Activated T-cell treated with anti-CD3 and anti-CD28 coated beads, Interleukin-2, amount 50 U/mL, for 72 hours (primary cell): ENCODE measurements at regions not wholly inside any gene's neighbourhood (a gene's known extent, or its start where the extent isn't known, plus 50 kb on each side); places are given as distances from the start of the nearest gene placed in this dataset.

Source experiments
- ATAC-seq, 2 donors: fragments of 150-1000 bp; cut with Tn5 transposase; replicated peaks in 1 of 2; 2 replicates each; pipeline ENCODE4 v1.10.0; 2021; ENCODE audit warnings: moderate library complexity in 2 of 2, mild to moderate bottlenecking in 1 of 2
- DNase-seq, 2 donors: peaks; one replicate each; pipeline ENCODE4 v3.0.0; 2021 to 2022; ENCODE audit warnings: mixed read lengths in 1 of 2
- H3K27ac Mint-ChIP-seq: one replicate; pipeline ENCODE4 v1.8.0; 2022; ENCODE audit warnings: mild to moderate bottlenecking, moderate library complexity, mixed read lengths
- H3K27me3 Mint-ChIP-seq: one replicate; pipeline ENCODE4 v1.8.0; 2022; ENCODE audit warnings: low read depth, mixed read lengths
- H3K36me3 Mint-ChIP-seq, 2 donors: one replicate each; pipeline ENCODE4 v1.8.0; 2022; ENCODE audit warnings: mixed read lengths in 2 of 2, mild to moderate bottlenecking in 1 of 2; ENCODE audit not compliant: insufficient read depth in 2 of 2
- H3K4me1 Mint-ChIP-seq: one replicate; pipeline ENCODE4 v1.8.0; 2022; ENCODE audit warnings: low read depth, mixed read lengths
- H3K4me3 Mint-ChIP-seq, 2 donors: one replicate each; pipeline ENCODE4 v1.8.0; 2022; ENCODE audit warnings: mild to moderate bottlenecking in 2 of 2, mixed read lengths in 2 of 2, moderate library complexity in 2 of 2
- H3K9me3 Mint-ChIP-seq, 2 donors: one replicate each; pipeline ENCODE4 v1.8.0; 2022; ENCODE audit warnings: mixed read lengths in 2 of 2

- Mint-ChIP-seq H3K27me3 (no peaks in the 10 kb centered on the region), H3K4me3 (no peak overlapping the region), H3K36me3 (no peaks in the 10 kb centered on the region), H3K9me3 (no peaks in the 10 kb centered on the region), H3K4me1 (peaks cover 10% of the 10 kb centered on the region), H3K27ac (no peak overlapping the region)
- ATAC-seq (no peak), DNase-seq (no peak)
Measured at GRCh38 chr4:159428975-159429692, 326.3 kb downstream of the RAPGEF2 start.

- Mint-ChIP-seq H3K27ac (no peak overlapping the region), H3K4me1 (peaks cover 10% of the 10 kb centered on the region), H3K36me3 (no peaks in the 10 kb centered on the region), H3K9me3 (no peaks in the 10 kb centered on the region), H3K4me3 (no peak overlapping the region), H3K27me3 (peaks cover 3% of the 10 kb centered on the region)
- DNase-seq (no peak), ATAC-seq (no peak)
Measured at GRCh38 chr4:159429693-159430035, 326.8 kb downstream of the RAPGEF2 start.

GRCh38 chr4:159430896-159431295 lies 328.0 kb downstream of the RAPGEF2 start:
- Mint-ChIP-seq H3K27me3 (peaks cover 8% of the 10 kb centered on the region), H3K27ac (no peak overlapping the region), H3K36me3 (no peaks in the 10 kb centered on the region), H3K9me3 (no peaks in the 10 kb centered on the region), H3K4me1 (peaks cover 16% of the 10 kb centered on the region), H3K4me3 (no peak overlapping the region)
- no peak for ATAC-seq
- DNase-seq: no peak

GRCh38 chr4:159432436-159432835 lies 329.6 kb downstream of the RAPGEF2 start:
- ATAC-seq (no peak), DNase-seq (no peak)
- no peak overlapping the region for H3K4me3 Mint-ChIP-seq
- no peaks in the 10 kb centered on the region for H3K36me3 Mint-ChIP-seq
- H3K4me1 Mint-ChIP-seq: peaks cover 16% of the 10 kb centered on the region
- H3K27ac Mint-ChIP-seq: no peak overlapping the region
- no peaks in the 10 kb centered on the region for H3K9me3 Mint-ChIP-seq
- peaks cover 8% of the 10 kb centered on the region for H3K27me3 Mint-ChIP-seq

GRCh38 chr4:159433337-159433736 lies 330.5 kb downstream of the RAPGEF2 start:
- no peaks in the 10 kb centered on the region for H3K36me3 Mint-ChIP-seq
- no peak overlapping the region for H3K27ac Mint-ChIP-seq
- peaks cover 16% of the 10 kb centered on the region for H3K4me1 Mint-ChIP-seq
- peaks cover 8% of the 10 kb centered on the region for H3K27me3 Mint-ChIP-seq
- DNase-seq (no peak), ATAC-seq (no peak)
- H3K4me3 Mint-ChIP-seq: no peak overlapping the region
- no peaks in the 10 kb centered on the region for H3K9me3 Mint-ChIP-seq

- Mint-ChIP-seq H3K4me3 (no peak overlapping the region), H3K27ac (no peak overlapping the region), H3K4me1 (peaks cover 13% of the 10 kb centered on the region), H3K27me3 (peaks cover 8% of the 10 kb centered on the region), H3K9me3 (no peaks in the 10 kb centered on the region), H3K36me3 (no peaks in the 10 kb centered on the region)
- no peak for ATAC-seq
- no peak for DNase-seq
Measured at GRCh38 chr4:159434114-159434870, 331.4 kb downstream of the RAPGEF2 start.

- ATAC-seq: no peak
- Mint-ChIP-seq H3K4me1 (peaks cover 8% of the 10 kb centered on the region), H3K36me3 (no peaks in the 10 kb centered on the region), H3K27ac (no peak overlapping the region), H3K9me3 (no peaks in the 10 kb centered on the region), H3K4me3 (no peak overlapping the region), H3K27me3 (peaks cover 8% of the 10 kb centered on the region)
- no peak for DNase-seq
Measured at GRCh38 chr4:159434871-159435241, 332.0 kb downstream of the RAPGEF2 start.

- no peak for DNase-seq
- H3K4me3 Mint-ChIP-seq: no peak overlapping the region
- no peak for ATAC-seq
- no peaks in the 10 kb centered on the region for H3K9me3 Mint-ChIP-seq
- H3K4me1 Mint-ChIP-seq: peaks cover 5% of the 10 kb centered on the region
- no peak overlapping the region for H3K27ac Mint-ChIP-seq
- no peaks in the 10 kb centered on the region for H3K36me3 Mint-ChIP-seq
- peaks cover 8% of the 10 kb centered on the region for H3K27me3 Mint-ChIP-seq
Measured at GRCh38 chr4:159435561-159436023, 332.7 kb downstream of the RAPGEF2 start.

- ATAC-seq (no peak), DNase-seq (no peak)
- Mint-ChIP-seq H3K27ac (no peak overlapping the region), H3K27me3 (peaks cover 26% of the 10 kb centered on the region), H3K9me3 (no peaks in the 10 kb centered on the region), H3K4me3 (no peak overlapping the region), H3K36me3 (no peaks in the 10 kb centered on the region), H3K4me1 (no peaks in the 10 kb centered on the region)
Measured at GRCh38 chr4:159443975-159444374, 341.1 kb downstream of the RAPGEF2 start.

- H3K27ac Mint-ChIP-seq: no peak overlapping the region
- ATAC-seq: no peak
- peaks cover 27% of the 10 kb centered on the region for H3K27me3 Mint-ChIP-seq
- no peak for DNase-seq
- no peaks in the 10 kb centered on the region for H3K4me1 Mint-ChIP-seq
- no peaks in the 10 kb centered on the region for H3K36me3 Mint-ChIP-seq
- no peaks in the 10 kb centered on the region for H3K9me3 Mint-ChIP-seq
- no peak overlapping the region for H3K4me3 Mint-ChIP-seq
Measured at GRCh38 chr4:159444678-159445077, 341.8 kb downstream of the RAPGEF2 start.

- DNase-seq (no peak), ATAC-seq (no peak)
- H3K4me1 Mint-ChIP-seq: no peaks in the 10 kb centered on the region
- no peak overlapping the region for H3K27ac Mint-ChIP-seq
- H3K36me3 Mint-ChIP-seq: no peaks in the 10 kb centered on the region
- H3K27me3 Mint-ChIP-seq: peaks cover 27% of the 10 kb centered on the region
- no peaks in the 10 kb centered on the region for H3K9me3 Mint-ChIP-seq
- H3K4me3 Mint-ChIP-seq: no peak overlapping the region
Measured at GRCh38 chr4:159445692-159446091, 342.8 kb downstream of the RAPGEF2 start.

GRCh38 chr4:159446266-159446976 lies 343.5 kb downstream of the RAPGEF2 start:
- no peaks in the 10 kb centered on the region for H3K36me3 Mint-ChIP-seq
- H3K4me3 Mint-ChIP-seq: no peak overlapping the region
- H3K4me1 Mint-ChIP-seq: no peaks in the 10 kb centered on the region
- H3K27me3 Mint-ChIP-seq: peaks cover 27% of the 10 kb centered on the region
- no peaks in the 10 kb centered on the region for H3K9me3 Mint-ChIP-seq
- H3K27ac Mint-ChIP-seq: no peak overlapping the region
- DNase-seq (peak; percentile 14 to 25), ATAC-seq (peak; percentile 90)

GRCh38 chr4:159447296-159447695 lies 344.4 kb downstream of the RAPGEF2 start:
- Mint-ChIP-seq H3K36me3 (no peaks in the 10 kb centered on the region), H3K27ac (no peak overlapping the region), H3K4me3 (no peak overlapping the region), H3K9me3 (no peaks in the 10 kb centered on the region), H3K27me3 (peaks cover 27% of the 10 kb centered on the region), H3K4me1 (no peaks in the 10 kb centered on the region)
- ATAC-seq: no peak
- no peak for DNase-seq
